ENCODE measurements at regions not wholly inside any gene's neighbourhood (a gene's known extent, or its start where the extent isn't known, plus 50 kb on each side); places are given as distances from the start of the nearest gene placed in this dataset.
A peak's percentile ranks its signal among the peaks of the same experiment; 100 is the strongest.

DNA sequence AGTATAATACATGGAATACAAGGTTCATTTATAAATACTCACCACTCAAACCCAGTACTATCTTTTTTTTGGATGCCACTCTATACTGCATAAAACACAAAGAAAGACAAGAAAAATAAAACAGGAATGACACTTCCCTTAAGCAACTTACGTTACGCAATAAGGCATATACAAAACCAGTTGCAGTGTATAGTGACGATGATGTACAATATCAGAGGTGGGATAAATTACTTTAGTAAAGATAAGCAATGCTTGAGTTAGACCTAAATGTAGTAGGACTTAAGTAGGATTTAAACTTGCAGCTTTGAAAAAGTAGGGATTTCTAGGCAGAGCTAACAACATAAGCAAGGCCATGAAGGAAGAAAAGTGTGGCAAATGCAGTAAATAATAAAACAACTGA, 374.9 kb downstream of the SPRY2 start:
- dilution Hi-C loops (cut with HindIII; ENCODE audit: low sequenced_read_pairs, unreplicated experiment), result no loop called here
- Histone ChIP-seq H3K56ac (ENCODE audit: extremely low read depth, insufficient read depth, low read length) (no peak overlapping the region), H3K14ac (replicated peaks; ENCODE audit: low read depth, low read length) (no peak overlapping the region), H2AFZ (replicated peaks; ENCODE audit: low read length, poor library complexity) (no peak overlapping the region), H3K23ac (ENCODE audit: low read depth, low read length) (no peak overlapping the region), H3K4me1 (ENCODE audit: control insufficient read depth, insufficient read depth, low read length) (peaks cover 3% of the 10 kb centered on the region), H3K27me3 (ENCODE audit: control insufficient read depth, insufficient read depth, low read length) (no peaks in the 10 kb centered on the region), H2BK20ac (ENCODE audit: low read depth, low read length) (no peak overlapping the region), H4K20me1 (ENCODE audit: insufficient read depth, low read length) (no peaks in the 10 kb centered on the region), H2BK120ac (ENCODE audit: low read depth, low read length) (no peak overlapping the region), H3K9ac (ENCODE audit: low read depth, low read length) (no peak overlapping the region), H3K9me3 (ENCODE audit: control insufficient read depth, insufficient read depth, low read length) (no peaks in the 10 kb centered on the region), H3K9me1 (ENCODE audit: insufficient read depth, low read length) (no peaks in the 10 kb centered on the region), H3K4me2 (ENCODE audit: low read depth, low read length) (no peak overlapping the region; the same call in 1 of the 2 replicates), H2BK5ac (ENCODE audit: low read depth, low read length, poor library complexity, severe bottlenecking) (no peak overlapping the region), H2AK5ac (ENCODE audit: low read depth, low read length) (no peak overlapping the region), H3K27ac (ENCODE audit: insufficient read depth, low read length) (no peak overlapping the region), H3K79me1 (ENCODE audit: low read depth in 1 of 2, low read length in 2 of 2) (no peaks in the 10 kb centered on the region), H3K18ac (ENCODE audit: low read depth, low read length) (0 out of 2 replicates have a peak overlapping the region, but pooled peaks have one; percentile 36), H2BK15ac (ENCODE audit: low read depth, low read length) (no peak overlapping the region), H3K4me3 (ENCODE audit: insufficient read depth, low read depth, low read length) (no peak overlapping the region), H4K5ac (ENCODE audit: low read depth, low read length) (no peak overlapping the region), H3K36me3 (ENCODE audit: control insufficient read depth, insufficient read depth, low read length) (no peaks in the 10 kb centered on the region), H4K91ac (ENCODE audit: insufficient read depth, low read depth, low read length) (no peak overlapping the region), H2AK9ac (replicated peaks; ENCODE audit: low read depth, low read length, poor library complexity) (no peak overlapping the region), H4K8ac (ENCODE audit: low read depth in 2 of 2, low read length in 2 of 2) (no peak overlapping the region), H3K4ac (ENCODE audit: low read depth, low read length) (no peak overlapping the region)
- no TSS peak for BruUV-seq (replicated peaks)
- POLR2A ChIA-PET (ENCODE audit: unreplicated experiment), result interaction anchor here (0.6 kb wide), 1 partner anchor 29 kb away, joined by 3 read pairs; no protein-coding TSS in a partner anchor
- WGBS, 2 experiments (ENCODE audit: extremely low coverage in 2 of 2, insufficient read length in 1 of 2), result no CpG with 5 or more reads among the region's 3 CpGs
- in situ Hi-C loops (cut with MboI; ENCODE audit: low sequenced_read_pairs), result no loop called here
- TF ChIP-seq CEBPB (IDR thresholded peaks at IDR 0.05; ENCODE audit: low read depth, low read length) (peak; percentile 97), MAFK (IDR thresholded peaks at IDR 0.05; ENCODE audit: low read depth, low read length) (no peak)
- peak; percentile 23 for DNase-seq
- CTCF ChIA-PET, result no interaction called here
- ATAC-seq (ENCODE audit: low read depth), result no peak
- intact Hi-C loops (cut with micrococcal nuclease), result no loop called here

Measured in IMR-90 (cell line).